C4-2B (cell line): ENCODE measurements at regions not wholly inside any gene's neighbourhood (a gene's known extent, or its start where the extent isn't known, plus 50 kb on each side); places are given as distances from the start of the nearest gene placed in this dataset.

ENCODE experiments used
- H3K27ac ChIP-seq: fragments of 450-650 bp; 2 replicates; pipeline ENCODE4 v1.5.1; 2017
- ZFX ChIP-seq: fragments of 450-650 bp; IDR thresholded peaks from 2 replicates; pipeline ENCODE4 v1.6.1; 2017
- TF ChIP-seq, protein P1 (sequence below): fragments of 450-650 bp; conservative IDR thresholded peaks from 2 replicates; pipeline ENCODE4 v1.5.1; 2017; ENCODE audit warnings: mild to moderate bottlenecking

DNA sequence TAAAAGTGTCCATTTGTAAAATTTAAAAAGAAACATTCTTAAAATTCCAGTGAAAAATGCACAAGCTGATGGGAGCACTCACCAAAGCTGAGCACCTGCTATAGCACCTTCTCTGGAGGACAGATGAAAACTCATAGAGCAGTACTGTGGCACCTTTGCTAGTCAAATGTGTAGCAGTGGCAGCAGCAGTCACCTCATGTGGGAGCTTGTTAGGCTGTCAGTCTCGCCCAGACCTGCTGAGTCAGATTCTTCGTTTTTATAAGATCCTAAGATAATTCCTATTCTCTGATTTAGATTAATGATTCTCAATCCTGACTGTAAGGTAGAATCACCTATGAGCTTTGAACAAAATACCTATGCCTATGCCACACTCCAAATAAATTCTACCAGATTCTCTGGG is 325.8 kb downstream of the RPL10L start:
- no peak for TF ChIP-seq ZFX
- H3K27ac ChIP-seq, result no peak overlapping the region

DNA sequence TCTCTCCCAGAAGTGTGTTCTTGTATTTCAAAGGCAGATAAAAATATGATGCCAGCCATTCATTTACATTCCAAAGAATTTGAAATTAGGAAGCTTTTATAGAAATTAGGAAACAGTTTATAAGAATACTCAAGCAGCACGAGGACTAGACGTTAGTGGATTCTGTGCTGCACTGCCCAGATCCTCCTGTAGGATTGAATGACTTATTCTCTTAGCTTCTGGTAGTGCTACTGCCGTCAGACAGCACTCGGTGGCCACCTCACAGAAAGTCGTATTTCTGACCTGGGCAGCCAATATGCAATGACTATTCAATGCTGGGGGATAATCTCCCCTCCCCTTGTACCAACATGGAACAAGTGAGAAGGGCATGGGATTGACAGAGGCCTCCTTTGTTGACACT is 326.4 kb downstream of the RPL10L start:
- TF ChIP-seq, protein P1, sequence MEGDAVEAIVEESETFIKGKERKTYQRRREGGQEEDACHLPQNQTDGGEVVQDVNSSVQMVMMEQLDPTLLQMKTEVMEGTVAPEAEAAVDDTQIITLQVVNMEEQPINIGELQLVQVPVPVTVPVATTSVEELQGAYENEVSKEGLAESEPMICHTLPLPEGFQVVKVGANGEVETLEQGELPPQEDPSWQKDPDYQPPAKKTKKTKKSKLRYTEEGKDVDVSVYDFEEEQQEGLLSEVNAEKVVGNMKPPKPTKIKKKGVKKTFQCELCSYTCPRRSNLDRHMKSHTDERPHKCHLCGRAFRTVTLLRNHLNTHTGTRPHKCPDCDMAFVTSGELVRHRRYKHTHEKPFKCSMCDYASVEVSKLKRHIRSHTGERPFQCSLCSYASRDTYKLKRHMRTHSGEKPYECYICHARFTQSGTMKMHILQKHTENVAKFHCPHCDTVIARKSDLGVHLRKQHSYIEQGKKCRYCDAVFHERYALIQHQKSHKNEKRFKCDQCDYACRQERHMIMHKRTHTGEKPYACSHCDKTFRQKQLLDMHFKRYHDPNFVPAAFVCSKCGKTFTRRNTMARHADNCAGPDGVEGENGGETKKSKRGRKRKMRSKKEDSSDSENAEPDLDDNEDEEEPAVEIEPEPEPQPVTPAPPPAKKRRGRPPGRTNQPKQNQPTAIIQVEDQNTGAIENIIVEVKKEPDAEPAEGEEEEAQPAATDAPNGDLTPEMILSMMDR, result no peak
- TF ChIP-seq ZFX, result no peak
- no peak overlapping the region for H3K27ac ChIP-seq

DNA sequence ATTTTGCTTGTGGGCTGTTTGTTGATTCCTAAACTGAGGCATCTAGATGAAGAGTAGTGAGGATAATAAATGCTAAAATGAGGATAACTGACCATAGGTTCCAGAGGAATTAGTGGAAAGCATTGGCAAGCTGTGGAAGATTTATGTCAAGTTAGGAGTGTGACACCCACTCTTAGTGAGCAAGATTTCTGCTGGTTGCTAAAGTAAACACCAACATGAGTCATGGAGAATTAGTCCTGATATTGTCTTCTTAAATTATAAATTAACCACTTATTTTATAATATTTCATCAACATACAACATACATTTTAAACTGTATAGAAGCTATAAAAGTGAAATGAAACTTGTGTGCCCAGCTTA is 328.2 kb downstream of the RPL10L start:
- H3K27ac ChIP-seq, result no peak overlapping the region

DNA sequence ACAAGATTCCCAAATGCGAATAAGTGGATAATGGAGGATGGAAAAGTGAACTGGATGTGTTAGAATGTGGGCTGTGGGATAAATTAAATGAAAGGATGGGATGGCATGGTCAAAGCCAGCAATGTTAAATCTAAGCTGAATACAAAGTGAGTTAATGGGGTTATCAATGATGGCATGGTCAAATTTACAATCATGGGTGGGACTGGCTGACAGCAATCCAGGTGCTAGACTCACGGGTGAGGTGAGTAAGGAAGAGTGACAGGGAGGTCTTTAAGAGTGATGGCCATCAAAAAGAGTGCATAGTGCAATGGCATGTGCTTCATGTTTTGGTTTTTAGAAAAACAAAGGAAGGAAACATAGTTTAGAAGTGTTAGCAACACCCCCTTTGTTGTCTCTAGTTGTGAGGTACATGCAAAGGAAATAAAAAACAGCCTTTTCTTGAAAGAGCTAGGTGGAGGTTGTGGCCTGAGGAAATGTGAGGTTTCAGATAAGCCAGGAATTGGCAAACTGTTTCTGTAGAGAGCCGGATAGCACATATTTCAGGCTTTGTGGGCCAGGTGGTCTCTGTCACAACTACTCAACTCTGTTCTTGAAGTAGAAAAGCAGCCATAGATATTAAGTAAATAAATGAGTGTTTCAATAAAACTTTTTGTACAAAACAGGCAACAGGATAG is 328.7 kb downstream of the RPL10L start:
- H3K27ac ChIP-seq, result no peak overlapping the region
- TF ChIP-seq, protein P1, result no peak
- no peak for TF ChIP-seq ZFX

More for the DNA sequence above, 328.2 kb downstream of the RPL10L start:
- no peak for TF ChIP-seq ZFX
- TF ChIP-seq, protein P1, result no peak

DNA sequence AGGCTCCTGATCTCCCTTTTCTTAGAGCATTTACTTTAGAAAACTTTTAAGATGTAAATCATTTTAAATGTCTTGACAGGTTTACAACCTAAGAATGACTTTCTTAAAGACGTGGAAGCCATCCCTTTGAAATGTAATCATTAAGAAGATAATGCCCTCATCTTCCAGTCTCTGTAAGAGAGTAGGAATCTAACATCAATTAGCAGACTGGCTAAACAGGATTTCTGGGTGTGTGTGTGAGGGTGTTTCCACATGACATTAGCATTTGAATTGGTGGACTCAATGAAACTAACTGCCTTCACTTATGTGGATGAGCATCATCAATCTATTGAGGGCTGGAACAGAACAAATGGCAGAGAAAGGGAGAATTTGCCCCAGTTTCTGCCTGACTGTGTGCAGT is 329.5 kb downstream of the RPL10L start:
- TF ChIP-seq ZFX, result no peak
- TF ChIP-seq, protein P1, result no peak
- H3K27ac ChIP-seq, result no peak overlapping the region

DNA sequence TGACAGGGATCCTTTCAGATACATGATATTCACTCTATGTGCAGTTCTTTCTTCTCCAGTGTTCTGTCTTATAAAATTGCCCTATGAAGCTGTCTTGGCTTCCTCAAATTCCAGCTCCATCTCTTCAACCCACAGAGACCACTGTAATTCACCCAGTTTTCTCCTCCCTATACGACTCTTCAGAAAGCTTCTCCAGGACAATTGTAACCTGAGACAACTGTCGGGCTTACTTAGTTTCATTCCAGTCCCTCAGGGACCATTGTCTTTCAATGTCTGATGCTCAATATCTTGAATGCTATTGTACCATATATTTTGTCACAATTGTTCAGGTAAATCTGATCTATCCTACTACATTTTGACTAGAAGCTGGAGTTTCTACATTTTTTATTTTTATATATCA is 345.3 kb downstream of the RPL10L start:
- no peak overlapping the region for H3K27ac ChIP-seq
- TF ChIP-seq, protein P1, result no peak
- no peak for TF ChIP-seq ZFX

DNA sequence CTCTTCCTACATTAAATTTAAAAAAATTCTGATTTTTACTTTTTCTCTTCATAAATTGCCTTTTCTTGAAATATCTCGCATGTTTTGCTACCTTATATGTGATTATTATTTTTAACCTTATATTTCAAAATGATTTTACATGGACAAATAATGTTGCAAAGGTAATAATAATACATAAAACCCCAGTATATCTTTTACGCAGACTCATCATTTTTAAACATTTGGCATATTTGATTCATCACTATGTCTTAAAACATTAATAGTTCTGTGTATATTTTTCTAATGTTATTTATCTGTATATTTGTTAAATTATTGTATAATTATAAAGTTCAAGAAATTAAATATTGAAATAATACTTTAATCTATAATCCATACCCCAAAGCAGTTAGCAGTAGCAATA is 350.8 kb downstream of the RPL10L start:
- no peak for TF ChIP-seq ZFX
- TF ChIP-seq, protein P1, result no peak
- no peak overlapping the region for H3K27ac ChIP-seq

DNA sequence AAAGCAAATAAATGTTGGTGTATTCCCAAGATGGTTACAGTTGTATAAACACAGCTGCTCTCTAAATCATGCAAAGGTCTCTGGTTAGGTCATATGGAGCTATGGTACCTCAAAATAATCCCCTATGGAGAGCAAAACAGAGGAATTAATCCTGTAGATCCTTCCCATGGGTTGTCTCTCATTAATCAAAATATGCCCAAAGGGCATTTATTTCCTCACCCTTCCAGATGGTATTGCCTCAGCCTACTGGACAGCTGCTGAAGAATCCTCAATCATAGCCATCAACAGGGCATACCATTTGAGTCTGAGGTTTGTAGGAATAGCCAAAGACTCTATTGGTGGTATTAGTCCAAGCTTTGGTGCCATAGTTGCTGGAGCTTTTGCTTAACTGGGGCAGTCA is 360.9 kb downstream of the RPL10L start:
- H3K27ac ChIP-seq, result no peak overlapping the region
- no peak for TF ChIP-seq ZFX
- TF ChIP-seq, protein P1, result no peak
